IPS-20b (cell line): ENCODE measurements at regions not wholly inside any gene's neighbourhood (a gene's known extent, or its start where the extent isn't known, plus 50 kb on each side); places are given as distances from the start of the nearest gene placed in this dataset.
A peak's percentile ranks its signal among the peaks of the same experiment; 100 is the strongest.
"Not testable (repeated sequence)": the region's sequence is repeated elsewhere in the genome, so short reads cannot be mapped to it uniquely, and the experiment has no call there.

Experiments
- H3K27ac ChIP-seq: one replicate; pipeline ENCODE4 v1.5.1; 2013; ENCODE audit warnings: low read length
- H3K27me3 ChIP-seq: 2 replicates; pipeline ENCODE4 v1.6.1; 2013; ENCODE audit warnings: mild to moderate bottlenecking, low read length, inconsistent platforms; ENCODE audit not compliant: insufficient read depth
- H3K36me3 ChIP-seq: 2 replicates; pipeline ENCODE4 v1.6.1; 2013; ENCODE audit warnings: low read depth, mild to moderate bottlenecking, inconsistent platforms, low read length, moderate library complexity; ENCODE audit not compliant: insufficient read depth
- H3K4me1 ChIP-seq: 2 replicates; pipeline ENCODE4 v1.6.1; 2013; ENCODE audit warnings: mild to moderate bottlenecking, control low read depth, inconsistent platforms, low read length, moderate library complexity; ENCODE audit not compliant: insufficient read depth
- H3K4me3 ChIP-seq: 2 replicates; pipeline ENCODE4 v1.5.1; 2013; ENCODE audit warnings: mild to moderate bottlenecking, low read length, inconsistent platforms
- H3K9ac ChIP-seq: 2 replicates; pipeline ENCODE4 v1.6.1; 2013; ENCODE audit warnings: low read depth, mild to moderate bottlenecking, inconsistent platforms, low read length, moderate library complexity
- H3K9me3 ChIP-seq: 2 replicates; pipeline ENCODE4 v1.6.1; 2013; ENCODE audit warnings: mild to moderate bottlenecking, low read depth, low read length, inconsistent platforms; ENCODE audit not compliant: insufficient read depth

GRCh38 chr4:152188801-152189200 lies 347.1 kb downstream of the FBXW7 start:
- Histone ChIP-seq H3K27ac (no peak overlapping the region), H3K9me3 (no peaks in the 10 kb centered on the region), H3K9ac (no peak overlapping the region; the same call in 1 of the 2 replicates), H3K4me3 (no peak overlapping the region), H3K4me1 (no peaks in the 10 kb centered on the region), H3K36me3 (no peaks in the 10 kb centered on the region), H3K27me3 (no peaks in the 10 kb centered on the region)

DNA sequence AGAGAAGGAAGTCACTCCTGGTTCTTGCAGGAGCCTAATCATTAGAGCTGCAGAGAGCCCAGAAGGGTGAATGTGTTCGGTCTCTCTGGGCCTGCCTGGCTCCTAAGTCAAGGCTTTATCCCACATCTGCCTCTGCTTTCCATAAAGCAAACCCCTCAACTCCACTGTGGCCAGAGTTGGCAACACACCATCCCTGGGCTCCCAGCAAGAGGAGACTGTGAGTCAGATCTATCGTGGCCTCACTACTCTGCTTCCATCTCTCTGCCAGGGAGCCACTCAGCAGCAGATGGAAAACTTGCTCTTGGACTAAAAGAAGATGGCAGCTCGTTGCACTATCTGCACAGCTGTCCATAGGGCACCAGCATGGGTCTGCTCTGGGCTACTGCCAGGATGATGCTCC lies 348.2 kb downstream of the FBXW7 start:
- H3K4me3 ChIP-seq: no peak overlapping the region
- no peaks in the 10 kb centered on the region for H3K9me3 ChIP-seq
- no peaks in the 10 kb centered on the region for H3K27me3 ChIP-seq
- H3K27ac ChIP-seq: no peak overlapping the region
- H3K4me1 ChIP-seq: no peaks in the 10 kb centered on the region
- no peaks in the 10 kb centered on the region for H3K36me3 ChIP-seq
- no peak overlapping the region for H3K9ac ChIP-seq

- H3K4me3 ChIP-seq: no peak overlapping the region
- no peaks in the 10 kb centered on the region for H3K36me3 ChIP-seq
- H3K27me3 ChIP-seq: no peaks in the 10 kb centered on the region
- no peak overlapping the region for H3K27ac ChIP-seq
- no peak overlapping the region for H3K9ac ChIP-seq
- no peaks in the 10 kb centered on the region for H3K4me1 ChIP-seq
- no peaks in the 10 kb centered on the region for H3K9me3 ChIP-seq
These were observed 349.9 kb downstream of the FBXW7 start for GRCh38 chr4:152185786-152186550.

GRCh38 chr4:152181150-152181549 lies 354.7 kb downstream of the FBXW7 start:
- H3K27me3 ChIP-seq: no peaks in the 10 kb centered on the region
- H3K4me3 ChIP-seq: no peak overlapping the region
- no peaks in the 10 kb centered on the region for H3K36me3 ChIP-seq
- no peaks in the 10 kb centered on the region for H3K9me3 ChIP-seq
- no peak overlapping the region for H3K27ac ChIP-seq
- no peak overlapping the region for H3K9ac ChIP-seq
- H3K4me1 ChIP-seq: no peaks in the 10 kb centered on the region

DNA sequence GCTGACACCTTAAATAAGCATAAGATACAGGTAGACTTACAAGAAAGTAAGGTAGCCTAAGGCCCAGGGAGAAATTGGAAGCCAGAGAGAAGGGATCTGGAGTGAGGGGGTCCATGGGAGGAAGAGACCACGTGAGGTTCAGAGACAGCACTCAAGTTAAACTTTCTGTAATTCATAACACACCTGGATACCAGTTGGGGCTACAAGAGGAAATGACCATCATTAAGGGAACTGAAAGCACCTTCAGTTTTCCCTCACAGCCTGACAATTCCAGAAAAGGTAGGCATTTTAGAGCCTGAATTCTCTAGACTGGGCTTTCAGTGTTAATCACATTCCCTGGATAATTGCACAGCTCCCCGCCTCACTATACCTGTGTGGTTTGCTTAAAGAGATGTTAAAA lies 355.5 kb downstream of the FBXW7 start:
- no peaks in the 10 kb centered on the region for H3K36me3 ChIP-seq
- no peak overlapping the region for H3K4me3 ChIP-seq
- H3K27ac ChIP-seq: no peak overlapping the region
- no peaks in the 10 kb centered on the region for H3K9me3 ChIP-seq
- no peaks in the 10 kb centered on the region for H3K27me3 ChIP-seq
- no peak overlapping the region for H3K9ac ChIP-seq
- no peaks in the 10 kb centered on the region for H3K4me1 ChIP-seq

DNA sequence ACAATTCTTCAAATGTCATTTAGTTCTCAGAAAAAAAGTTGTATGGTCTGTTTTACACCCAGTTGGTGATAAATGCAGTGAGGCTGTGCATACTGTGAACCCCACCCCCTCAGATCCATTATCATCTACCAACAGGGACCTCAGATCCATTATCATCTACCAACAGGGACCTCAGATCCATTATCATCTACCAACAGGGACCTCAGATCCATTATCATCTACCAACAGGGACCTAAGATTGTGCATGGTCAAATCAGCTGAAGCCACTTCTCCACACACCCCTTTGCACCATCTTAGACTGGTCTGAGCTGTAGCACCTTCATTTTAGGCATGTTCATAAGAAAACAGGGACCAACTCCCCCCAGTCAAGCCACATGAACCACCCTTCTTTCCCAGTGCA lies 358.4 kb downstream of the FBXW7 start:
- H3K27ac ChIP-seq, H3K9me3 ChIP-seq, H3K4me1 ChIP-seq, H3K9ac ChIP-seq, H3K36me3 ChIP-seq, H3K27me3 ChIP-seq, H3K4me3 ChIP-seq: not testable (repeated sequence)

DNA sequence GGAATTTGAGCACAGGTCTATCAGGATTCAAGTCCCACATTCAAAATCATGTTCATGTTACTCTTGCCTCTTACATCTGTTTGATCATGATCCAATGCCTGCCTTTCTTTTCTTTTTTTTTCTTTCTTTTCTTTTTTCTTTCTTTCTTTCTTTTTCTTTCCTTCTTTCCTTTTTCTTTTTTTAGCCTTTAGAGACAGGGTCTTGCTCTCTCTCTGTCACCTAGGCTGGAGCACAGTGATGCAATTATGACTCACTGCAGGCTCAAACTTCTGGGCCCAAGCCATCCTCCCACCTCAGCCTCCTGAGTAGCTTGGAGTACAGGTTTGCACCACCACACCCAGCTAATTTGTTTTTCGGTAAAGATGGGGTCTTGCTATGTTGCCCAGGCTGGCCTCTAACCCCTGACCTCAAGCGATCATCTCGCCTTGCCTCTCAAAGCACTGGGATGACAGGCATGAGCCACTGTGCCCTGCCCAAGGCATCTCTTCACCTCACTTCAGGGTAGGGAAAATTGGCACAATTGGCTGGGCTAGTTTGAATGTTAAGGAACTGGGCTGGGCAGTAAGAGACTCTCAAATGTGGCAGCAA lies 359.2 kb downstream of the FBXW7 start:
- no peaks in the 10 kb centered on the region for H3K4me1 ChIP-seq
- H3K9me3 ChIP-seq: no peaks in the 10 kb centered on the region
- no peaks in the 10 kb centered on the region for H3K27me3 ChIP-seq
- H3K4me3 ChIP-seq: no peak overlapping the region
- no peaks in the 10 kb centered on the region for H3K36me3 ChIP-seq
- H3K9ac ChIP-seq: no peak overlapping the region
- no peak overlapping the region for H3K27ac ChIP-seq

DNA sequence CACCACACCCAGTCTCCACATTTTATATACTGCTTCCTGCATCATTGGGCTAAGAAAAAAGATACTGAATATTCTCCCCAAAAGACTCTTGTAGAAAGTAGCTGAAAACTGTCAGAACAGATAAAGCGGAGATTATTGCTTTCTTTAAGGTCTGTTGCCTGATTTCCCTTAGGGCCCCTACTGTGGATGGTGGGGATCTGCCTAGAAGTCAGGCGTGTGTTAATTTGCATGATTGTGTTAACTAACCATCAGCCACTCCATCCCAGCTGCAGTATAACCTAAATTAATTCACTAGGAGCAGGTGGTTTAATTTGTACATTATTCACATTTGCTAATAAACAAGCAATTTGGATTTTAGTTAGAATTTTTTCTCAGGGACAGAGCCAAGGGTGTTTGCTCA lies 360.3 kb downstream of the FBXW7 start:
- Histone ChIP-seq H3K27ac (no peak overlapping the region), H3K4me1 (no peaks in the 10 kb centered on the region), H3K27me3 (no peaks in the 10 kb centered on the region), H3K9me3 (no peaks in the 10 kb centered on the region), H3K36me3 (no peaks in the 10 kb centered on the region), H3K4me3 (no peak overlapping the region), H3K9ac (no peak overlapping the region)

DNA sequence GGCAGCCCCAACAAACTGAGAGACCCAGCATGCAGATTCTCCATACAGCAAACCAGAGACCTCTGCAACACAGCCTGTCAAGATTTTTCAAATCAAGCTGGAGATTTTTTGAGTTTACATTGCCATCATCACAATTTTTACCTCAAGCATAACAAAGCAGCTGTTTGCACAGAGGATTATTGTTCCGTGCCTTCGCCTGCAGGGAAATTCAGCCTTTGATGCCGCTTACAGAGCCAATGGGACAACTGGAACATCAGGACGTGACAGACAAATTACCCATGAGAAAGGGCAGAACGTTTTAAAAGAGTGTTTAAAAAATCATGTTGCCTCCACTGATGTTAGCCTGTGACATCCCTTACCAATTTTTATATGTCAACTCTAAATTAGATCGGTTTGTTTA lies 363.7 kb downstream of the FBXW7 start:
- H3K36me3 ChIP-seq: no peaks in the 10 kb centered on the region
- no peaks in the 10 kb centered on the region for H3K27me3 ChIP-seq
- no peak overlapping the region for H3K4me3 ChIP-seq
- H3K27ac ChIP-seq: no peak overlapping the region
- H3K4me1 ChIP-seq: peaks cover 8% of the 10 kb centered on the region
- H3K9ac ChIP-seq: no peak overlapping the region
- H3K9me3 ChIP-seq: no peaks in the 10 kb centered on the region

DNA sequence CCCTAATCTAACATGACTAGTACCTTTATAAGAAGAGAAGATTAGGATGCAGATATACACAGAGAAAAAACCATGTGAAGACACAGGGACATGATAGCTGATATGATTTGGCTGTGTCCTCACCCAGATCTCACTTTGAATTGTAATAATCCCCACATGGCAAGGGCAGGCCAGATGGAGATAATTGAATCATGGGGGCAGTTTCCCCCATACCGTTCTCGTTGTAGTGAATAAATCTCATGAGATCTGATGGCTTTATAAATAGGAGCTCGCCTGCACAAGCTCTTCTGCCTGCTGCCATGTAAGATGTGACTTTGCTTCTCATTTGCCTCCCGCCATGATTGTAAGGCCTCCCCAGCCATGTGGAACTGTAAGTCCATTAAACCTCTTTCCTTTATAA lies 364.3 kb downstream of the FBXW7 start:
- Histone ChIP-seq H3K4me1 (peaks cover 8% of the 10 kb centered on the region), H3K9me3 (no peaks in the 10 kb centered on the region), H3K27me3 (no peaks in the 10 kb centered on the region), H3K4me3 (no peak overlapping the region), H3K9ac (no peak overlapping the region), H3K27ac (no peak overlapping the region), H3K36me3 (no peaks in the 10 kb centered on the region)

DNA sequence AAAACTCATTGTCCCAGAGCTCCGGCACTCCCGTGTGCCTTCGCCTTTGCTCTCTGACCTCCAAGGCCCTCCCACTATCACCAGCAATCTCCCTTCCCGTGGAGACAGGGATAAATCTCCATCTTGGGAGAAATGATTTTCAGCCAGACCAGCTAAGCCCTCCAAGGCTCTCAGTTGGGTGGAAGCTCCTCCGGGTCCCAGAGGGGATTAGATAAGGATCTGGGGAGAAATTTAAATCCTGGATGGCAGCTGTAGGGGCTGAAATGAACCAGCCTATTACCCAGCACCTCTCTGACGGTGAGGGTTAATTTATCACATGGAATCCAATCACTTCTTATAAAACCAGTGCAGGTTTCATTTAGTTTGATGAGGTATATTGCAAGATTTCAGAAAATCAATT lies 366.2 kb downstream of the FBXW7 start:
- H3K9ac ChIP-seq: no peak overlapping the region; the same call in 1 of the 2 replicates
- no peak overlapping the region for H3K27ac ChIP-seq
- peaks cover 21% of the 10 kb centered on the region for H3K4me1 ChIP-seq
- no peaks in the 10 kb centered on the region for H3K27me3 ChIP-seq
- no peaks in the 10 kb centered on the region for H3K36me3 ChIP-seq
- H3K4me3 ChIP-seq: no peak overlapping the region
- H3K9me3 ChIP-seq: no peaks in the 10 kb centered on the region

DNA sequence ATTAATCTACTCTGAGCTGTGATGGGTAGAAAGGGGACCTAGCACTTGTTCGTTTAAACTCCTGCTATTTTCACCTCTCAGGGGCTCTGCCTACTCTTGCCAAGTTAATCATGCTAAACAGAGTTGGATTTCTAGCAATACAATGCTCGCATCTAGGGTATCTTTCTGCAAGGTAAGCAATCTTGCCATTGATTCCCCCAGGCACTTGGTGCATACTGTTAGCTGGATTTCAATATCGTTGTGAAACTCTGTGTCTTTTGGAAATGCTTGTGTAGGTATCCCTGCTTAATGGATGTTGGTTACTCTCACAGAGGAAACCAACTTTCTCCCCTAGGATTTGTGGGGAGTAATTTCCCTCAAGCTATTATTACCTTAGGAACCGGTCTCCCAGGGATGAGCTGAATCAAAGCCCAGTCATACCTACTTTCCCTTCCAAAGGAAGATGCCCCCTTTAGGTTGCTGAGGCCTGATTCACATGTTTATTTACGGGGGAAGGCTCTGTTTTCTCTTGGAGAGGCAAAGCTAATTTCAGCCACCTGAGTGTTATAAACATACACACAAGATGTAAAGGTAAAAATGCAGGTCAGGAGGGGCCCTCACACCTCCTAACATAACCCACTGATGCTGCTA lies 366.8 kb downstream of the FBXW7 start:
- no peaks in the 10 kb centered on the region for H3K36me3 ChIP-seq
- H3K9me3 ChIP-seq: no peaks in the 10 kb centered on the region
- H3K27me3 ChIP-seq: no peaks in the 10 kb centered on the region
- no peak overlapping the region for H3K27ac ChIP-seq
- peaks cover 27% of the 10 kb centered on the region for H3K4me1 ChIP-seq
- peak overlapping the region; percentile 29; the same call in 1 of the 2 replicates for H3K9ac ChIP-seq
- no peak overlapping the region for H3K4me3 ChIP-seq
